Posterior vena cava (tissue), 2 donors: ENCODE measurements at regions not wholly inside any gene's neighbourhood (a gene's known extent, or its start where the extent isn't known, plus 50 kb on each side); places are given as distances from the start of the nearest gene placed in this dataset.
A peak's percentile ranks its signal among the peaks of the same experiment; 100 is the strongest.

ENCODE experiments used
- DNase-seq: peaks from one replicate; pipeline ENCODE4 v3.0.0-alpha.2; 2020; ENCODE audit warnings: low spot score
- intact Hi-C, 2 donors: fragments of 100-400 bp; cut with DNase I; formaldehyde crosslinking; loops; one replicate each; pipeline versions ENCODE4 v1.14.1 to v1.14.2; 2022 to 2023
- donor health status: DM: yes; HTN: yes; CAD: no.
- donor health status: DM: yes; HTN: yes; CAD: no.

DNA sequence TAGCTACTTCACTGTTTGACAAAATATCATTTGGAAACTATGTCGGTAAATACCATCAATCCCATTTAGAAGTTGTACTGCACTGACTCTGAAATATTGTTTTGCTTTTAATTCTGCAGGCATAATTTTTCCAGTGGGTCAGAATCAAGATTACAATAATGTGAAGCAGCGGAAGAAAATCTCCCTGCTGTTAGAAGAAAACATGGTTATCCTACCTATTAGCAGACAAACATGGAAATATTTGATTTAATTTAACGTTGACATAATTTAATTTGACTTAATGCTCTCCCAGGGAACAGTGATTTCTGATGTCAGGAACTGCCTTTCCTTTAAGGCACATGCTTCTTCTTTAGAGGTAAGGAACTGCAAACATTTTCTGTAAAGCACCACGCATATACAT lies 634.0 kb downstream of the LTN1 start:
- no peak for DNase-seq
- intact Hi-C loops, result no loop called here

DNA sequence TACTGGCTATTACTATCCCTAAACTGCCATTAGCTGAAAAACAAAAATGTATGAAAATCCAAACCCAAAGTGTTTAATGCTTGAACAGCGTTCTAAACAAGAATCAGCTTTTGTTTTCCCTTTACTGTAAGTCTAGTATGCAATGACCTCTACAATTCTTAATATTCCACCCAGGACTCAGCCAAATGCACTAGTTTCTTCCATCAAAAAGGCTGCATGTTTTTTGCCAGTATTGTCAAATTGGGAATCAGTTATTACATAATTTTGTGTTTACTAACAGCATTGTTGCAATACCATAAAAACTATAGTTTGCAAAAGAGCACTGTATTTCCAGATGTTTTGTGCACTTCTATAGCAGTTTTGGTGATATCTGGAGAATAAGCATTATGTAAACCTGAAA lies 634.5 kb downstream of the LTN1 start:
- intact Hi-C loops, result no loop called here
- no peak for DNase-seq

DNA sequence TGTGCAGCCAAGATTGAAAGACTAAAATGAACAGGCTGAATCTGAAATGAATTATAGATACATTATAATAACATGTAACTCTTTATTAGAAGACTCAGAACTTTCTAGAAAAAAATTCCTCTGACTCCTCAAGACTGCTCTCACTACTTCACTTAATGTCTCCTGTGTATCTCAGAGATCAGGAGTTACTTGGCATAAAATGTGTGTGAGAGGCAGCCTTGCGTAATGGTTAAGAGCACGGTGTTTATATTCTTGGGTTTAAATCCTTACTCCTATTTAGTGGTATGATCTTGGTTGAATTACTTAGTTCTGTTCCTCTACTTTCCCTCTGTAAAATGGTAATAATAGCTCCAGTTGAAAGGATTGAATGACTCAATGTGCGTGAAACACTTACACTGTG lies 634.9 kb downstream of the LTN1 start:
- no peak for DNase-seq
- intact Hi-C loops, result no loop called here

DNA sequence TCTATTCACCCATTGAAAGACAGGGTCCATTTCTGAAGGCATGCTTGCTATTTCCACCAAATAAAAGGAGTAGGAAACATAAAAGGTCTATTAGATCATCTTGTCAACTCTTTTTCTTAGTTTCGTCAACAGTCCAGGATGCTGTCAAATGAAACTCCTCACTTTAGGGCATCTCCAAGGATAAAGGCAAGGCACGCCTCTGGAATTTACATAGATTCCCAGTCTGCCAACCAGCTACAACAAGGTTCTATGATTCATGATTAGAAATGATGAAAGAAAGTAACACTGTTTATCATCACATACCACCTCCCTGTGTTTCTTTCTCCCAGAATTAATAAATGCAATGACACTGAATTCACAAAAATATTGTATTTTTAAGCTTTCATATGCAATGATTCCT lies 636.3 kb downstream of the LTN1 start:
- DNase-seq, result no peak
- intact Hi-C loops, result no loop called here

DNA sequence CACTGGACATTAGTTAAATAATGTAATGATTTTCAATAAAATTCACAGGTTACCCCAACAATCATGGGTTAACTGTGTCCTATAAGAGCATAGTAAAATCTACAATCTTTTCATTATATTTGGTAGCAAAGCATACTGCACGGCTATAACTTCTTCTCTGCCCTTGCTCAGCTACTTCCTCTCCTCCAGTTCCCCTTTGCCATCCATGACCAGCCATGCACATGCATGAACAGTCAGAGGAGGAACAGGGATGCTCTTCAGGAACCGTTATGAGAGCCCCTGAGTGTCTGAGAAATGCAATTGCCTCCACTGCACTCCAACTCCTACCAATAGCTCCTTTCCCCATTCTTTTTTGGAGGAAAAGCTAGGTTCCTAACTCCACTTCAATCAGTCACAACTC lies 646.7 kb downstream of the LTN1 start:
- DNase-seq, result no peak
- intact Hi-C loops, result no loop called here

DNA sequence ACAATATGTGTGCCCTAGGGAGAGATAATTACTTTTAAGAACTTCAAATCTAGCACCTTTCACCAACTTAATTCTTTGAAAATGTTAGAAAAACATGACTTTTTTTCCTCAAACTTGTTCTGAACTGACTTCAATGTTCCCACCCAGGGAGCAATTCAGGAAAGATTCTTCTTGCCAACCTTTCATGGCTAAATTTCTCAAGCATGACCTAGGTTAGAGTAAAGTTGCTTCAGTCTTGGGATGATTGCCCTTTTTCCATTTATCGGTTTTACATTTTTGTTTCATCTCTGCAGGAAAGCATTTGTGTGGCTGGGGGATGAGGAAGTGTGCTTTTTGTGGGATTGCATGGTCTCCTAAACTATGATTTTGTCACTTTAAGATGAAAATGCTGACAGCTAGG lies 647.7 kb downstream of the LTN1 start:
- no peak for DNase-seq
- intact Hi-C loops, result no loop called here

DNA sequence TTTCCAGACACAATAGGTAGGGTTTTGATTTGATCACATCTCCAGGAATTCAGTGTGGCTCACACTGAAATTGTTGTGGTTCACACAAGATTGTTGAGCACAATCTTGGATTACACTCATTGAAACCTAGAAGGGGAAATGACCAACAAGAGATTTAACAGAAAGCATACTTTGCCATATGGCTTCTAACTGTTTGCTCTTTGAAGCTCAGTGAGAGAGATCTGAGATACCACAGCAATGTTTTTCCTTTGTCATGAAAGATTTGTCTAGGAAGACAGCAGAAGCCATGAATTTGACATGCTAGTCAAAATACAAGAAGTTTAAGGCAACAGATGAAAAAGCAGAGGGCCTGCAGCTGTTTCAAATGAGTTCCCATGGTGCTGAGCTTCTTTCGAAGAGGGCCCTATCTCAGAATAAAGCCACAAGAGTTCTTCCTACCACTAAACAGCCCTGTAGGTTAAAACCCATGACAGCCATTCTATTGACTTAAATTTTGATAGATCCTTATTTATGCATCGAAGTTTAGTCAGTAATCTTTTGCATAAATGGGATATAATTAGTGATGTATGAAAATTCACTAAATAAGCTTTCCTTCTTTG lies 650.4 kb downstream of the LTN1 start:
- intact Hi-C loops, result no loop called here
- DNase-seq, result no peak

DNA sequence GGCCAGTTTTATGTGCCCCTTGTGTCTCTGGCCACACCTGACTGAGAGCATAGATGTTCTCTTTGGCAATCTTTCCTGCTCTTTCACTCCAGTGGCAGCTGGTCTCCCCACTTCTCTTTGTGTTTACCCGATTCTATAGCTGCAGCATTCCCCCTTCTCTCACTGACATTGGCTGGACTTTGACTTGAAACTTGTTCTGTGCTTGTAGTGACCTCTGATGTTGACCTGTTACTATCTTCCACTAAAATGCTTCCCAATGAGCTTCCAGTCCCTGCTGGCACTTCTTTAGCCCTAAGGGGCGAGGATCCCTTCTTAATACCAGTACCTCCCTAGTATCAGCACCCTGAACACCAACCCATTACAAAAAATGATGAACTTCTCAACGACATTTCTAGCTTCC lies 653.3 kb downstream of the LTN1 start:
- intact Hi-C loops, result loop anchor here in 1 of 2 donors (10.0 kb wide), 1 partner anchor 405 kb away; no protein-coding TSS in a partner anchor
- no peak for DNase-seq

DNA sequence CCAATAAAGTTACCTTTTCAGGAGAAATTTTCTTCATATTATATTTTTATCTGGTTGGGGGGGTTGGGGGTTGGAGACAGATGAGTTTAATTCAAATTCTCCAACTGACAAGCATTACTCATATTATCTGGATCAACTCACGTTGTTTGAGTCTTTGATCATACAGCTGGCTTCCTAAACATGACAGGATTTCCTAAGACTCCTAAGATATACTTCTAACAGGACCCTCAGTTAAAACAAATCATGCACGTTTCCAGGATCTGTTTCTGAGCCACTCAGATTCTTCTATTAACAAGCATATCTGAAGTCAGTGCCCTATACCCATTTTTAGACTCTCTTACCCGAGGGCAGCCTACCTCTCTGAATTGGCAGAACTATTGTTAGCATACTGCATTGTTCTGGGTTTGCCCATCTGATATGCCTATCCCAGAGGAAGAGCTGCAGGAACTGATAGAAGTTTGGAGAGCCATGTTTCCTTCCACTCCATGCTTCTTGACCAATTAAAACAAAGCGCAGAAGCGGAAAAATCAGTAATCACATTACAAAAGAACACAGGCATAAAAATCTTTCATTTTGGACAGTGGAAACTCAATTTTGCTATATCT lies 653.9 kb downstream of the LTN1 start:
- no peak for DNase-seq
- intact Hi-C loops, result loop anchor here in 1 of 2 donors (10.0 kb wide), 1 partner anchor 406 kb away; no protein-coding TSS in a partner anchor

DNA sequence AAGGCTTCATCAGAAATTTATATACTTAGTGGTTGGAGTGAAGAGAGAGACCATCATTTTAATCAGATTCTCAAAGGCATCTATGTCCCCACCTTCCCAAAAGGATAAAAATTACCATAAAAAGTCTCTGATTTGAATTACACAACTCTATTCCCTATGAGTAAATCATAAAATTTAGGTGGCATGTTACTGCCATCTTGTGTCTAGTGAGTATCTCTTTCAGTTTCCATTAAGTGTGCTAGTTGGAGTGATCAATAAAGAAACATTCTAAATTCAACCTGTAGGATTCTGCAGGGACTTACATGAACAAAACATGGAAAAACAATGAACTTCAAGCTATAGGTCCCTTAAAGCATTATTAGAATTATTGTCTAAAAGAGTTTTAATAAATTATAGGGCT lies 655.4 kb downstream of the LTN1 start:
- DNase-seq, result no peak
- intact Hi-C loops, result loop anchor here in 1 of 2 donors (10.0 kb wide), 1 partner anchor 407 kb away; no protein-coding TSS in a partner anchor

DNA sequence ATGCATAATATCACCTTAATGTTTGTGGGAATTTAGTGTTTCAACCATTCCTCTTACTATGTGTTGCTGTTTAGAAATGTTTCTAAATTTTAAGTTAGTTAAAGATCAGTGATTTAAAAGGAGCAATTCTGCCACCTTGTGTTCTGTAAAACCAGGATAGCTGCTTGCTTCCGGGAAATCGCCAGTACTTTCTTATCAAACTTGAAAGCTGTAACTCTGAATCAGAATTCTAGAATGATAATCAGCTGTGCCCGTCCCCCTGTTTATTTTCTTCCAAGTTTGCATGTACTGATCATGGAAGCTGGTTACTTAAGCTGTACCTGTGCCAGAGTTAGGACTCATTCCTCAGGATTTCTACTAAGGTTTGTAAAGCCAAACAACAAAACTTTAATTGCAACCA lies 656.4 kb downstream of the LTN1 start:
- intact Hi-C loops, result loop anchor here in 1 of 2 donors (10.0 kb wide), 1 partner anchor 408 kb away; no protein-coding TSS in a partner anchor
- no peak for DNase-seq

DNA sequence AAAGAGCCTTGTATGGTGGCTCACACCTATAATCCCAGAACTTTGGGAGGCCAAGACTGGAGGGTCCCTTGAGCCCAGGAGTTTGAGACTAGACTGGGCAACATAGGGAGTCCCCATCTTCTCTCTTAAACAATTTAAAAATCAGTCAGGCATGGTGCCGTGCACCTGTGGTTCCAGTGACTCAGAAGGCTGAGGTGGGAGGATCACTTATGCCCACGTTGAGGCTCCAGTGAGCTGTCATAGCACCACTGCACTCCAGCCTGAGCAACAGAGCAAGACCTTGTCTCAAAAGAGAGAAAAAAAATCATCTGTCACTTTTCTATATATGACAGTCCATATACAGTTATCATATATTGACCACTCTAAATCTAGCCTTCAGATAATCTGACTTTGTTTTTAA lies 658.3 kb downstream of the LTN1 start:
- no peak for DNase-seq
- intact Hi-C loops, result loop anchor here in 1 of 2 donors (10.0 kb wide), 1 partner anchor 410 kb away; no protein-coding TSS in a partner anchor

DNA sequence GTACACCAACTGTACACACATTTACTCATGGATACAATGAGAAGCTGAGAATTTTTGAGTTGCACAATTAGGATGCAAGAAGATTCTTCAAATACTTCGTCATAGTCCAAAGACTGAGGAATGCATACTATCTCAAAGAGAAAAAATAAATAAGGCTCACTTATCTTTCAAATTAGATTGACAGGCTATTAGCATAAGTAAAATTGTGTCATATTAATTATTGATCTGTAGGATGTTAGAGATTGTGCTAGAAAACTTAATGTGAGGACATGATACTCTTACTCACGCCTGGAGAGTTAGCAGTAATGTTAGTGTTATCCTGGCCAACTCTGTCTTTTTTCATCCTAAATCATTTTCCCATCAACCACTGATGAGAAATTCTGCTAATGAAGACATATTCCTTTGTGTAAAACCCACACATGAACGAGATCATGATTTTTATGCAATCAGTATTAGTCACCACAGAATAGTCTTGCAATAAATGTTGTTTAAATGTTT lies 659.0 kb downstream of the LTN1 start:
- DNase-seq, result no peak
- intact Hi-C loops, result loop anchor here in 1 of 2 donors (10.0 kb wide), 1 partner anchor 411 kb away; no protein-coding TSS in a partner anchor

DNA sequence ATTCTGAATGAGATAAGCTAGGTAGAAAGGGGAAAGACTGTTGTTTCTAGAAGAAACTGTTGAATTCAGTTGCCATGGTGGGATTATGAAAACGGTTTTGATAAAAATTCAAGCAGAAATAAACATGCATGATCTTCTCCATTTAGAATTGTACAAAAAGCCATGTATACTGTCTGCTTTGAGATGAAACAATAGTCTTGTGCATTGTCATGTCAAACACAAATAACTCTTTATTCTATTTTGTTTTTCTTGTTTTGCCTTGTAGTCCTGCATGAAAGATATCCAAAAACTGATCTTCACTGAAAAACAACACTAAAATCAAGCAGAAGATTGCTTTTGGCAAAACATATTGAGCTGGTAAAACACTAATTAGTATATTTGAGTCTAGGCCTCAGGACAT lies 659.9 kb downstream of the LTN1 start:
- intact Hi-C loops, result loop anchor here in 1 of 2 donors (10.0 kb wide), 1 partner anchor 412 kb away; no protein-coding TSS in a partner anchor
- DNase-seq, result no peak

DNA sequence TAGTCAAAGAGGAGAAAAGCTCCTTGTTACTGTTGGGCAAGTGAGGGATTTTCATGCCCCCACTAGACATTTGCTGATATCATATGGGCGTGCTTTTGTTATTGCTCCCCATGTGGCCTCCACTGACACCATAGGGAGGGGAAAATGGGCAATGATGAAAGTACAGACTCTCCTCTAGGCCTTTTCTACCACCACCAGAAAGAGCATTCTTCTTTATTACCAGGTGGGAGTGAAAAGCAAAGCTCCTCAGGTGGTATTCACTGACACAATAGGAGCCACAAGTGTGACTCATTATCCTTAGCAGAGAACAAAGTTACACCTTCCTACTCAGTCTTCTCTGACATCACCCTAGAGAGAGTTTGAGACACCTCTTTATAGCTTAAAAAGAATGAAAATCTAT lies 667.1 kb downstream of the LTN1 start:
- intact Hi-C loops, result no loop called here

DNA sequence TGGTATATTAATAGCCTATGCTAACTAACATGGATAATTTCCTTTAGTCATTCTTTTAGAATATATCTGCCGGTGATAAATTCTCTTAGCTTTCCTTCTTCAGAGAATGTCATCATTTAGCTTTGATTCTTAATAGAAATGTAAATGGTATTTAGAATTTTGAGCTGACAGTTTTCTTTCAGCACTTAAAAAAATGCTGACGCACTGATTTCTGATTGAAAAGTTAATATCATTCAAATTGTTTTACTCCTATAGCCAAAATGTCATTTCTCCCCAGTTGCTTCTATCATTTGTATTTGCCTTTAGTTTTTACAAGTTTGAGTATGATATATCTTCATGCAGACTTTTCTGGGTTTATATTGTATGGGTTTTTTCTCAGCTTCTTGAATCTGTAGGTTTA lies 668.0 kb downstream of the LTN1 start:
- intact Hi-C loops, result no loop called here

More for the DNA sequence above, 667.1 kb downstream of the LTN1 start:
- DNase-seq, result no peak

DNA sequence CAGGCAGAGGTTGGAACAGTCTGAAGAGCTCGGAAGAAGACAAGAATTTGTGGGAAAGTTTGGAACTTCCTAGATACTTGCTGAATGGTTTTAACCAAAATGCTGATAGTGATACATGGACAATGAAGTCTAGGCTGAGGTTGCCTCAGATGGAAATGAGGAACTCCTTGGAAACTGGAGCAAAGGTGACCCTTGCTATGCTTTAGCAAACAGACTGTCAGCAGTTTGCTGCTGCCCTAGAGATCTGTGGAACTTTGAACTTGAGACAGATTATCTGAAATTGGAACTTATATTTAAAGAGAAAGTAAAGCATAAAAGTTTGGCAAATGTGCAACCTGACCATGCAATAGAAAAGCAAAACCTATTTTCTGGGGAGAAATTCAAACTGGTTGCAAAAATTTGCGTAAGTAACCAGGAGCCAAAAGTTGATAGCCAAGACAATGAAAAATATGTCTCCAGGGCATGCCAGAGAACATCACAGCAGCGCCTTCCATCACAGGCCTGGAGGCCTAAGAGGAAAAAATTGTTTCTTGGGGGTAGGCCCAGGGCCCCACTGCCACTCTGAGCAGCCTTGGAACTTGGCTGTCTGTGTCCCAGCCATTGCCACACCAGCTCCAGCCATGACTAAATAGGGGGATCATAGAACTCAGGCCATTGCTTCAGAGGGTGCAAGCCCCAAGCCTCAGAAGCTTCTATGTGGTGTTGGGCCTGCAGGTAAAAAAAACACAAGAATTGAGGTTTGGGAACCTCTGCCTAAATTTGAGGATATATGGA lies 675.3 kb downstream of the LTN1 start:
- peak; percentile 76 for DNase-seq
- intact Hi-C loops, result no loop called here

More for the DNA sequence above, 668.0 kb downstream of the LTN1 start:
- no peak for DNase-seq

DNA sequence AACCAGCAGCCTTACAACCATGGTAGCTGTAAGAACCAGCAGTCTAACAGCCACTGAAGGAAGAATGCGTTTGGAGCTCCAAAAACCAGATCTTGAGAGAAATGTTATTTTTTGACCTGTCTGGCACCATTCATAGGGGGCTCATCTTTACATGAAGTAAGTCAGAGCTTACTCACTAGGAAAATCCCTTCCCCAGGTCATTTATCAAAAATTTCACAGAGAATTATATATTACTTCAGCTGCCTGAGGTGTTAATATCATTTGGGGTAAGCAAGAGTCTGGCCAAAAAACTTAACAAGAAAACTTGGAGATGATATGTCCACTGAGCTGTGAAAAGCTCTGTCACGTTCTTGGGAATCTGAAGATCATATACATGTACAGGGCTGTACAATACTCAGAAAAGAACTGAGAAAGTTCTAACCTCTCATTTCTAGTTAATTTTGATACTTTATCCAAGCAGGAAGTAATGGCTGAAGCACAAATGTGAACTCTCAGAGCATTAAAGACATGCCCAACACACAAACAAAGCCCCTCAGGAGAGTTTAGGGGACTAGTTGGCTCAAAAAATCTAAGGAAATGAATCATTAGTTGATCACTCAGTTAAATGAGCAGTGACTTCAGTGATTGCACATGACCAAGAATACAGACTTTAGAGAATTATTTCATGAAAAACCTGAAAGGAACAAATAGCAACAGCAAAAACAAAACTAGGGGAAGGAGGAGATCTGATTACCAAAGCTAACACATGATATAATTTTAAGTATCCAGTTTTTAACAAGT lies 681.1 kb downstream of the LTN1 start:
- intact Hi-C loops, result no loop called here
- no peak for DNase-seq

DNA sequence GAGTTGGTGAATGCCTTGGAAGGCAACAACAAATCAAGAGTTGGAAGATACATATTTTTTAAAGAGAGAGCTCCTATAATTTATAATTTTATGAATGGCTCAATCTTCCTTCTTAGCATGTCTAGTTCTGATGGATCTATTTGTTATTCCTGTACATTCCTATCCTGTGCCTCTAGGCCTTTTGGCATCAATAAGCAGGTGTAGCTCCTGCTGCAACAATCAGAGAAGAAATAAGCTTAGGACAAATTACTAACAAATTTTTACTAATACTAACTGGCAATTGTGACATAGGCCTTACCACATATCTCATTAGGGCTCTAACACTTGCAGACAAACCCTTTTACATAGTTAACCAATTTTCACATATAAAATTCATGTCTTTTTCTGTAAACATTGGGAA lies 682.0 kb downstream of the LTN1 start:
- no peak for DNase-seq
- intact Hi-C loops, result no loop called here
